ENCODE measurements at regions not wholly inside any gene's neighbourhood (a gene's known extent, or its start where the extent isn't known, plus 50 kb on each side); places are given as distances from the start of the nearest gene placed in this dataset.
"Not testable (repeated sequence)": the region's sequence is repeated elsewhere in the genome, so short reads cannot be mapped to it uniquely, and the experiment has no call there.

DNA sequence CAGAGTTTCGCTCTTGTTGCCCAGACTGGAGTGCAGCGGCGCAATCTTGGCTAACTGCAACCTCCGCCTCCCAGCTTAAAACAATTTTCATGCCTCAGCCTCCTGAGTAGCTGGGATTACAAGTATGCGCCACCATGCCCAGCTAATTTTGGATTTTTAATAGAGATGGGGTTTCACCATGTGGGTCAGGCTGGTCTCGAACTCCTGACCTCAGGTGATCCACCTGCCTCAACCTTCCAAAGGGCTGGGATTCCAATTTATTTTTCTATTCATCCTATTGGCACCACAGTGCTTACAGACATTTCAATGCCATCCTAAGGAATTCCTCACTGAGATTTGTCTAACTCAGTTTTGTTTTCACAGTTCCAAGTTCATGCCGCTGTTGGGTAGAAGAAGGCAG lies 98.3 kb upstream of the EGLN3 start:
- not testable (repeated sequence) for TF ChIP-seq CTCF, POLR2A (IDR thresholded peaks at IDR 0.05)

All from Peyer's patch (tissue), 4 donors.